Mesodermal cell (in vitro differentiated cells): ENCODE measurements at regions not wholly inside any gene's neighbourhood (a gene's known extent, or its start where the extent isn't known, plus 50 kb on each side); places are given as distances from the start of the nearest gene placed in this dataset.

Source experiments
- H3K27ac ChIP-seq: 2 replicates; pipeline ENCODE4 v1.7.0; 2013; ENCODE audit warnings: mild to moderate bottlenecking, low read depth, low read length, moderate library complexity; ENCODE audit not compliant: severe bottlenecking
- H3K36me3 ChIP-seq: 2 replicates; pipeline ENCODE4 v1.7.1; 2013; ENCODE audit warnings: mild to moderate bottlenecking, low read length, moderate library complexity; ENCODE audit not compliant: control insufficient read depth, insufficient read depth
- H3K4me1 ChIP-seq: one replicate; pipeline ENCODE4 v1.7.1; 2013; ENCODE audit warnings: mild to moderate bottlenecking, low read length; ENCODE audit not compliant: insufficient read depth, control insufficient read depth, poor library complexity, severe bottlenecking
- H3K4me3 ChIP-seq: 2 replicates; pipeline ENCODE4 v1.7.0; 2013; ENCODE audit warnings: low read length, control low read depth, mild to moderate bottlenecking; ENCODE audit not compliant: insufficient read depth, poor library complexity, severe bottlenecking; ENCODE audit errors: extremely low read depth
- H3K9me3 ChIP-seq: 2 replicates; pipeline ENCODE4 v1.7.1; 2013; ENCODE audit warnings: mild to moderate bottlenecking, low read length, moderate library complexity; ENCODE audit not compliant: control insufficient read depth
- WGBS, 2 experiments: methylation state at CpG; one replicate each; pipeline ENCODE4 v1.1.5; 2013; ENCODE audit warnings: missing lambda C conversion rate in 2 of 2; ENCODE audit not compliant: insufficient coverage in 2 of 2; 5-methylcytosine and 5-hydroxymethylcytosine counted together

DNA sequence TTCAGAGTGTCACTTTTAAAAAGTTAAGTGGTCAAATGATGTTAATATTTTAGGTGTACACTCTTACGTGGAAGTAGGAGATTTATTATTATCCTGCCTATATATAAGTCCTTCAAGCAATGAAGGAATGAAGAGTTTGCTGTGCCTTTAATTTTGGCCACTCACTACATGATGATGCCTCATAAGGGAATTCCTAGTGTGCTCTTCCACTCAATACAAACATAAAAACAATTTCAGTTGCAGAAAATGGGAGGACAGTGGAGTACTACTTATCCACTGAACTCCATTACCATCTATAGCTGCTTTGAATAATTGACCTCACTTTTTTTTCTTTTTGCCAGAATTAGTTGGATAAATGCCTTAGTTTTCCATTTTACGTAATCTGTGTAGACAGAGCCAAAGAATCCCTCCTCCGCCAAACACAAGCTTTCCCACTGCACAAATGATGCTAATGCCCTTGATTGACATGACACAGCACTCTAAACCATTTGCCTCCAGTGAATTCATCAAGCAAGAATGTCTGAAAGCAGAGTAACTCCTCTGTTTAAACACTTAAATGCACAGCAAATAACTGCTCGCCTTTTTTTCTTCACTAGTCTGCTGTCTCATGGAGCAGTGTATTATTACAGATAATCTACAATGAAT is 751.1 kb upstream of the FANCL start:
- no peaks in the 10 kb centered on the region for H3K4me1 ChIP-seq
- no peaks in the 10 kb centered on the region for H3K9me3 ChIP-seq
- H3K36me3 ChIP-seq: no peaks in the 10 kb centered on the region
- 63 to 80% methylated on average over 1 to 2 of the region's 4 CpGs for WGBS, 2 experiments
- no peak overlapping the region for H3K4me3 ChIP-seq
- peak overlapping the region; percentile 23 for H3K27ac ChIP-seq

DNA sequence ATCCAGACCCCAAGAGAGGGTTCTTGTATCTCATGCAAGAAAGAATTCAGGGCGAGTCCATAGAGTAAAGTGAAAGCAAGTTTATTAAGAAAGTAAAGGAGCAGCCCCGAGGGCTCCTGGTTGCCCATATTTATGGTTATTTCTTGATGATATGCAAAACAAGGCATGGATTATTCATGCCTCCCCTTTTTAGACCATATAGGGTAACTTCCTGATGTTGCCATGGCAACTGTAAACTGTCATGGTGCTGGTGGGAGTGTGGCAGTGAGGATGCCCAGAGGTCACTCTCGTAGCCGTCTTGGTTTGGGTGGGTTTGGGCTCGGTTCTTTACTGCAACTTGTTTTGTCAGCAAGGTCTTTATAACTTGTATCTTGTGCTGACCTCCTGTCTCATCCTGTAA is 750.2 kb upstream of the FANCL start:
- Histone ChIP-seq H3K4me3 (no peak overlapping the region), H3K4me1 (no peaks in the 10 kb centered on the region), H3K36me3 (no peaks in the 10 kb centered on the region), H3K27ac (no peak overlapping the region), H3K9me3 (no peaks in the 10 kb centered on the region)
- 92 to 94% methylated on average over 2 to 4 of the region's 5 CpGs for WGBS, 2 experiments

DNA sequence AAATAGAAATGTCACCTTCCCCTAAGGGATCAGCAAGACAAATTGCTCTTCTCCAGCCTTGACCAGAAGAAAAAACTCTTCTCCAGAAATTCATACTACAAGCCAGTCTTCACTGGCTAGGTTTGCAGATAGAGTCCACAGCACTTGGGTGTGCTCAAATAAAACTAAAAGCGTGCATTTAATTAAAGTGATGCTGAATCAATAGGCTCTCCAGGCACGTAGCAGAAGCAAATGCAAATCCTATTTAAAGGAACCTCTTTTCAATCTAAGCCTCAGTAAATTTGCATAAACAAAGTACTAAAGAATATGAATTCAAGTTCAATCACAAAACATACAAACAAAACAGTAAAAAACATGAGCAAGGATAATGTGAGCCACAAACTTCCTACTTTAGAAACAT is 744.4 kb upstream of the FANCL start:
- WGBS, 2 experiments: 83 to 100% methylated on average over 1 of the region's 2 CpGs
- Histone ChIP-seq H3K9me3 (no peaks in the 10 kb centered on the region), H3K27ac (no peak overlapping the region), H3K36me3 (no peaks in the 10 kb centered on the region), H3K4me1 (no peaks in the 10 kb centered on the region), H3K4me3 (no peak overlapping the region)

DNA sequence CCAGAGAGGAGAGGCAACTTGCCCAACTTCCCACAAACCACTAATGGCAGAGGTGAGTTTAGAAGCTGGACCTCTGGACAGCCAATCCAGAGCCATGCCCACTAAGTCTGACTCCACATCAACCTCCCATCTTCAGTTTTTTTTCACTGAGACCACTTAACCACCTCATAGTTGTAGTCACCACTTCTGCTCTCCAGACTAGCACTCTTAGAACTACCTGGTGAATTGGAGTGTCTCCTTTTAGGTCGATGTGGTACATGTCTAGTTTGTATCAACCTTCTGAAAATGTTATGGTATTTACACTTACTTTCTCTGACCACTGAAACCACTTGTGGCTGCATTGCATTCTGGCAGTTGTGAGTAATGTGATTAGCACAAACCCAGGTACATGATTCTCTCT is 743.6 kb upstream of the FANCL start:
- no peaks in the 10 kb centered on the region for H3K36me3 ChIP-seq
- no peaks in the 10 kb centered on the region for H3K4me1 ChIP-seq
- WGBS, 2 experiments: no CpG with 5 or more reads among the region's 1 CpG
- H3K9me3 ChIP-seq: no peaks in the 10 kb centered on the region
- H3K4me3 ChIP-seq: no peak overlapping the region
- no peak overlapping the region for H3K27ac ChIP-seq

DNA sequence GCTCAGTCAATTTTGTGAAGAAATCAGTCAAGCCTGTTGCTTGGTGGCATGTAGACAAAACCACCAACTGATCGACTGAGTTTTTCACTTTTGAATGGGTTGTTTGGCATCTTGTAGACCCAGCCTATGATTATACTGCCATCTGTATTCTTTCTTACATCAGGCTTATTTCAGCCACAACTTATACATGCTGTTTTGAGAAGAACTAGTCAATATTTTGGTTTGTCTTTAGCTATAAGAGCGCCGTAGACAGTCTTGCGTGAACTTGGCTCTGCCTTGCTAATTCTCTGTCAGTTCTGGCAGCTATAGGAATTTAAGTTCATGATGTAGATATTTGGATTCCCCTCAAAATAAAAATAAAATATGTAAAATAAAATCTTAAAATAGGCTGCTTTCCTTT is 742.0 kb upstream of the FANCL start:
- Histone ChIP-seq H3K27ac (no peak overlapping the region), H3K36me3 (no peaks in the 10 kb centered on the region), H3K4me3 (no peak overlapping the region), H3K9me3 (no peaks in the 10 kb centered on the region), H3K4me1 (no peaks in the 10 kb centered on the region)
- 100% methylated on average over 1 of the region's 4 CpGs; no CpG with 5 or more reads in 1 of the 2 experiments for WGBS, 2 experiments

GRCh38 chr2:58981237-58981636 is 740.1 kb upstream of the FANCL start:
- Histone ChIP-seq H3K27ac (no peak overlapping the region), H3K4me1 (no peaks in the 10 kb centered on the region), H3K36me3 (no peaks in the 10 kb centered on the region), H3K4me3 (no peak overlapping the region), H3K9me3 (no peaks in the 10 kb centered on the region)
- WGBS, 2 experiments: 89 to 93% methylated on average over 3 to 5 of the region's 7 CpGs

DNA sequence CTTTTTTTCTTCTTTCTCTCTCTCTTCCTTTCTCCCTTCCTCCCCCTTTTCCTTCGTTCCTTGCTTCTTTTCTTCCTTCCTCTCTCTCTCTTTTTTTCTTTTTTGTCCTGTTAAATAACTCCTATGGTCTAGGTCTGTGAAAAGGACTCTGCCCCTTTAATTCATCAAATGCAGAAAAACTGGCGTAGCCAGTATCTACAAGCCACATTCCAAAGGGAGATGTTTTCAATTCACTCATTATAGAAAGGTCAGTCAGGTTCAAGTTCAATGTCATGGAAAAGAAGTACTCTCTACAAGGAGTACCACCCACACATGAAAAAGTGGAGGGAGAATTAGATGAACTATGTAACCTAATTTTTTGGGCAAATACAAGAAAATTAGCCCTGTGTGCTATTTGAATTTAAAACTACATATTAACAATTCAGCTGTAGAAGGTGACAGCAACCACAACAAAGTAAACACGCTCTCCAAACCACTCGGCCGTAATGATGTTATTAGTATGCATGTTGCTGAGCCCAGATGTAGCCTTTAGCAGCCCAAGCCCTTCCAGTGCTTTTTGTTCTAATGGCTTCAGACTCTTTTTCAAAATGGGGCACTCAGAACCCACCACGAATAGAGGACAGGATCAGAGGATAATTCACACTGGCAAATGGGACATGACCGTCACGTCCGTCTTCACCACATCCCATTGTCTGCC is 735.4 kb upstream of the FANCL start:
- Histone ChIP-seq H3K27ac (no peak overlapping the region), H3K4me1 (peaks cover 6% of the 10 kb centered on the region), H3K9me3 (no peaks in the 10 kb centered on the region), H3K4me3 (no peak overlapping the region), H3K36me3 (no peaks in the 10 kb centered on the region)
- 75 to 94% methylated on average over 1 to 7 of the region's 9 CpGs for WGBS, 2 experiments

DNA sequence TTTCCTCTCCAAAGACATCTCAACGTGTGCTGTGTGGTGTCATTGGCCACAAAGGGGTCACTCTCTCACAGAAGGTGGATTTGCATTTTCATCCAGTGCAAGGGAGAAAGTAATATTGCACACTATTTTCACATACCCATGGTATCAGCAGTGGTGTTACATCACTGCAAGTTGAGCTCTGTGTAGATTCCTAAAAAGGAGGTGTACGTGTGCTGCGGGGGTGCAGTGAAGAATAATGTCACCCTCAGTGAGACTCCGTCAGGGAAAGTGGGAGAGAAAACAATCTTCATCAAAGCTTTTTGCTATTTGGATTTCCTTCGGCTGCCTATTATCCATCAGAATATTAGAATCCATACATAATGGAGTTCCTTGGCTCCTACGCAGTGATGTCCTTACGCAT is 733.8 kb upstream of the FANCL start:
- H3K9me3 ChIP-seq: no peaks in the 10 kb centered on the region
- H3K27ac ChIP-seq: no peak overlapping the region
- H3K4me1 ChIP-seq: peaks cover 6% of the 10 kb centered on the region
- H3K36me3 ChIP-seq: no peaks in the 10 kb centered on the region
- 93% methylated on average over 6 of the region's 7 CpGs for WGBS, 2 experiments
- H3K4me3 ChIP-seq: no peak overlapping the region

GRCh38 chr2:58974426-58974825 is 733.3 kb upstream of the FANCL start:
- Histone ChIP-seq H3K4me3 (no peak overlapping the region), H3K27ac (no peak overlapping the region)
- 100% methylated on average over 1 of the region's 2 CpGs for WGBS, 2 experiments

GRCh38 chr2:58973811-58974281 is 732.7 kb upstream of the FANCL start:
- 0% methylated on average over 1 of the region's 6 CpGs; no CpG with 5 or more reads in 1 of the 2 experiments for WGBS, 2 experiments
- Histone ChIP-seq H3K27ac (no peak overlapping the region), H3K4me3 (no peak overlapping the region)

More at GRCh38 chr2:58974426-58974825, 733.3 kb upstream of the FANCL start:
- no peaks in the 10 kb centered on the region for H3K9me3 ChIP-seq
- no peaks in the 10 kb centered on the region for H3K36me3 ChIP-seq
- peaks cover 6% of the 10 kb centered on the region for H3K4me1 ChIP-seq

GRCh38 chr2:58972737-58973136 is 731.6 kb upstream of the FANCL start:
- H3K27ac ChIP-seq: no peak overlapping the region
- H3K4me1 ChIP-seq: peaks cover 6% of the 10 kb centered on the region
- WGBS, 2 experiments: no CpG with 5 or more reads among the region's 1 CpG
- H3K9me3 ChIP-seq: no peaks in the 10 kb centered on the region
- no peak overlapping the region for H3K4me3 ChIP-seq
- no peaks in the 10 kb centered on the region for H3K36me3 ChIP-seq

More at GRCh38 chr2:58973811-58974281, 732.7 kb upstream of the FANCL start:
- peaks cover 6% of the 10 kb centered on the region for H3K4me1 ChIP-seq
- H3K36me3 ChIP-seq: no peaks in the 10 kb centered on the region
- no peaks in the 10 kb centered on the region for H3K9me3 ChIP-seq
